Body of pancreas (tissue), 4 donors: ENCODE measurements at regions not wholly inside any gene's neighbourhood (a gene's known extent, or its start where the extent isn't known, plus 50 kb on each side); places are given as distances from the start of the nearest gene placed in this dataset.

Experiments used
- ATAC-seq: fragments of 150-250 bp; one replicate; pipeline ENCODE4 v1.9.1; 2016
- DNase-seq, 4 donors: peaks; one replicate each; pipeline ENCODE4 v3.0.0-alpha.2; 2019
- H3K27ac ChIP-seq, 4 donors: fragments of 200-600 bp; sonication (generic); 1 replicate in 3 of 4; 2 replicates in 1 of 4; pipeline versions ENCODE4 v1.5.1 to v1.6.1; 2016 to 2019; ENCODE audit warnings: mild to moderate bottlenecking in 1 of 4, mixed read lengths in 1 of 4, moderate library complexity in 1 of 4
- H3K27me3 ChIP-seq, 2 donors: fragments of 200-600 bp; sonication (generic); one replicate each; pipeline ENCODE4 v1.6.0; 2016; ENCODE audit warnings: mild to moderate bottlenecking in 1 of 2
- H3K36me3 ChIP-seq, 2 donors: fragments of 200-600 bp; sonication (generic); replicated peaks in 1 of 2; 2 replicates each; pipeline ENCODE4 v1.5.1; 2016; ENCODE audit warnings: low read depth in 2 of 2; ENCODE audit not compliant: insufficient read depth in 1 of 2
- H3K4me1 ChIP-seq: fragments of 200-600 bp; sonication (generic); one replicate; pipeline ENCODE4 v1.6.0; 2016
- H3K4me3 ChIP-seq, 2 donors: fragments of 200-600 bp; sonication (generic); 1 replicate in 1 of 2; 2 replicates in 1 of 2; pipeline ENCODE4 v1.5.1; 2016 to 2019
- H3K9me3 ChIP-seq, 3 donors: fragments of 200-600 bp; sonication (generic); 1 replicate in 2 of 3; 2 replicates in 1 of 3; pipeline ENCODE4 v1.5.1; 2016
- CTCF ChIP-seq, 7 experiments: fragments of 450-650 bp in 4 of 7; fragments of 200-600 bp in 3 of 7; sonication (generic) in 3 of 7; IDR thresholded peaks; one replicate each; pipeline ENCODE4 v1.5.1; 2016 to 2019; ENCODE audit warnings: antibody characterized with exemption in 7 of 7
- POLR2A ChIP-seq, 3 donors: fragments of 450-650 bp; IDR thresholded peaks; one replicate each; pipeline ENCODE4 v1.6.1; 2016; ENCODE audit warnings: antibody characterized with exemption in 3 of 3, mild to moderate bottlenecking in 2 of 3
- WGBS, 2 donors: methylation state at CpG; one replicate each; pipeline ENCODE4 v1.1.5; 2017; 5-methylcytosine and 5-hydroxymethylcytosine counted together
- intact Hi-C: fragments of 100-400 bp; cut with DNase I; formaldehyde crosslinking; loops from one replicate; pipeline ENCODE4 v1.15.1; 2023

GRCh38 chr6:163883984-163884383 lies 469.5 kb downstream of the QKI start:
- 62 to 83% methylated on average over 3 of the region's 3 CpGs for WGBS, 2 donors
- Histone ChIP-seq H3K27me3 (no peaks in the 10 kb centered on the region), H3K9me3 (no peaks in the 10 kb centered on the region), H3K36me3 (no peaks in the 10 kb centered on the region), H3K4me1 (no peaks in the 10 kb centered on the region), H3K27ac (no peak overlapping the region), H3K4me3 (no peak overlapping the region)
- ATAC-seq, result no peak
- intact Hi-C loops, result no loop called here
- TF ChIP-seq POLR2A (IDR thresholded peaks at IDR 0.05) (no peak), CTCF (IDR thresholded peaks at IDR 0.05) (no peak)
- no peak for DNase-seq

- 49 to 65% methylated on average over 2 of the region's 2 CpGs for WGBS, 2 donors
- Histone ChIP-seq H3K36me3 (no peaks in the 10 kb centered on the region), H3K27ac (no peak overlapping the region), H3K4me3 (no peak overlapping the region), H3K4me1 (no peaks in the 10 kb centered on the region), H3K9me3 (no peaks in the 10 kb centered on the region), H3K27me3 (no peaks in the 10 kb centered on the region)
- DNase-seq, result no peak
- intact Hi-C loops, result no loop called here
- TF ChIP-seq POLR2A (IDR thresholded peaks at IDR 0.05) (no peak), CTCF (IDR thresholded peaks at IDR 0.05) (no peak)
- no peak for ATAC-seq
These were observed 464.2 kb downstream of the QKI start for GRCh38 chr6:163878698-163879097.

- Histone ChIP-seq H3K27me3 (no peaks in the 10 kb centered on the region), H3K4me3 (no peak overlapping the region), H3K27ac (no peak overlapping the region), H3K9me3 (no peaks in the 10 kb centered on the region), H3K36me3 (no peaks in the 10 kb centered on the region), H3K4me1 (no peaks in the 10 kb centered on the region)
- intact Hi-C loops, result no loop called here
- DNase-seq (no peak), ATAC-seq (no peak)
- no peak for TF ChIP-seq CTCF (IDR thresholded peaks at IDR 0.05)
- no peak for TF ChIP-seq POLR2A (IDR thresholded peaks at IDR 0.05)
- WGBS, 2 donors, result 74 to 78% methylated on average over 15 of the region's 15 CpGs
These were observed 463.5 kb downstream of the QKI start for GRCh38 chr6:163877877-163878639.

- H3K4me3 ChIP-seq, result no peak overlapping the region
- H3K9me3 ChIP-seq, result no peaks in the 10 kb centered on the region
- no peak for ATAC-seq
These were observed 461.9 kb downstream of the QKI start for GRCh38 chr6:163876391-163876790.

More at GRCh38 chr6:163876391-163876790, 461.9 kb downstream of the QKI start:
- no peaks in the 10 kb centered on the region for H3K36me3 ChIP-seq
- TF ChIP-seq CTCF (IDR thresholded peaks at IDR 0.05), result no peak
- TF ChIP-seq POLR2A (IDR thresholded peaks at IDR 0.05), result no peak
- no peaks in the 10 kb centered on the region for H3K27me3 ChIP-seq
- intact Hi-C loops, result no loop called here
- no peak overlapping the region for H3K27ac ChIP-seq
- WGBS, 2 donors, result 55 to 67% methylated on average over 3 of the region's 3 CpGs
- no peaks in the 10 kb centered on the region for H3K4me1 ChIP-seq
- DNase-seq, result no peak
